NCI-H1417 (cell line): ENCODE measurements at regions not wholly inside any gene's neighbourhood (a gene's known extent, or its start where the extent isn't known, plus 50 kb on each side); places are given as distances from the start of the nearest gene placed in this dataset.
"Not testable (repeated sequence)": the region's sequence is repeated elsewhere in the genome, so short reads cannot be mapped to it uniquely, and the experiment has no call there.

Experiments
- DNase-seq, 3 experiments: peaks; one replicate each; lab custom pipeline; 2025; lab: John Stamatoyannopoulos, UW

GRCh38 chr5:106814961-106815360, 855.8 kb downstream of the EFNA5 start:
- DNase-seq, result no peak

GRCh38 chr5:106801554-106801953, 869.2 kb downstream of the EFNA5 start:
- no peak for DNase-seq

- no peak for DNase-seq
Measured at GRCh38 chr5:106797996-106798395, 872.7 kb downstream of the EFNA5 start.

GRCh38 chr5:106796081-106796480, 874.7 kb downstream of the EFNA5 start:
- peak in 2 of 3 experiments; percentile 30 to 31 for DNase-seq

- DNase-seq, result no peak
Measured at GRCh38 chr5:106784846-106785245, 885.9 kb downstream of the EFNA5 start.

GRCh38 chr5:106780355-106780754, 890.4 kb downstream of the EFNA5 start:
- no peak for DNase-seq

- DNase-seq, result not testable (repeated sequence)
Measured at GRCh38 chr5:106776515-106776914, 894.2 kb downstream of the EFNA5 start.

GRCh38 chr5:106768392-106768791, 902.3 kb downstream of the EFNA5 start:
- DNase-seq, result no peak

- peak in 1 of 3 experiments; percentile 34 for DNase-seq
Measured at GRCh38 chr5:106766916-106767315, 903.8 kb downstream of the EFNA5 start.

- no peak for DNase-seq
Measured at GRCh38 chr5:106759581-106759980, 911.2 kb downstream of the EFNA5 start.

- DNase-seq, result no peak
Measured at GRCh38 chr5:106759152-106759551, 911.6 kb downstream of the EFNA5 start.

- no peak for DNase-seq
Measured at GRCh38 chr5:106757672-106758071, 913.1 kb downstream of the EFNA5 start.

- DNase-seq, result no peak
Measured at GRCh38 chr5:106755789-106756188, 914.9 kb downstream of the EFNA5 start.

- DNase-seq, result no peak
Measured at GRCh38 chr5:106755066-106755465, 915.7 kb downstream of the EFNA5 start.

GRCh38 chr5:106749826-106750225, 920.9 kb downstream of the EFNA5 start:
- DNase-seq, result no peak

GRCh38 chr5:106739127-106739526, 931.6 kb downstream of the EFNA5 start:
- no peak for DNase-seq

GRCh38 chr5:106737111-106737510, 933.6 kb downstream of the EFNA5 start:
- no peak for DNase-seq

- DNase-seq, result no peak
Measured at GRCh38 chr5:106732624-106733023, 938.1 kb downstream of the EFNA5 start.

- no peak for DNase-seq
Measured at GRCh38 chr5:106730912-106731311, 939.8 kb downstream of the EFNA5 start.

- DNase-seq, result no peak
Measured at GRCh38 chr5:106730506-106730905, 940.2 kb downstream of the EFNA5 start.

GRCh38 chr5:106728208-106728607, 942.5 kb downstream of the EFNA5 start:
- DNase-seq, result no peak

- no peak for DNase-seq
Measured at GRCh38 chr5:106727071-106727470, 943.7 kb downstream of the EFNA5 start.

- peak in 2 of 3 experiments; percentile 1 to 17 for DNase-seq
Measured at GRCh38 chr5:106720367-106720766, 950.4 kb downstream of the EFNA5 start.

GRCh38 chr5:106699796-106700195, 970.9 kb downstream of the EFNA5 start:
- no peak for DNase-seq

GRCh38 chr5:106699198-106699597, 971.5 kb downstream of the EFNA5 start:
- no peak for DNase-seq
